Stimulated activated CD8-positive, alpha-beta memory T cell treated with anti-CD3 and anti-CD28 coated beads, Interleukin-15, amount 100 ng/mL, for 4 hours (primary cell): ENCODE measurements at regions not wholly inside any gene's neighbourhood (a gene's known extent, or its start where the extent isn't known, plus 50 kb on each side); places are given as distances from the start of the nearest gene placed in this dataset.
"Not testable (repeated sequence)": the region's sequence is repeated elsewhere in the genome, so short reads cannot be mapped to it uniquely, and the experiment has no call there.

Experiments used
- DNase-seq, 2 donors: peaks; one replicate each; pipeline ENCODE4 v3.0.0-alpha.2; 2020; ENCODE audit warnings: low read depth in 2 of 2

DNA sequence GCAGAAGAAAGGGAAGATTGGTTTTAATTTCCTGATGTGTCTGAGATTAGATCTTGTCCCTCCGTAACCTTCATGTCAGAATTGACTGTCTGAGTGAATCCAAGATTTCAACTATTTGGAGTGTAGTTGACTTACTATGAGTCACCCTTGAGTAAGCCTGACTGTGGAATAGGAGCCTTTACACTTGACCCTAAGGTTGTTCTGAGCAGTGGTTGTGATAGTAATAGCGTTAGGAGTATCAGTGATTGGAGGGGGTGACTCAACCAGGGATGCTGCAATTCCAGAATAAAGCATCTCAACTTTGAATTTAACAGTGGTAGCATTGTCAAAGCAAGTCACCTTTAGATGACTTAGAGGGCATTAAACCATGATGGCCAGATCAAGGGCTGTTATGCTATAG is 979.5 kb upstream of the FAM98A start:
- DNase-seq: no peak

DNA sequence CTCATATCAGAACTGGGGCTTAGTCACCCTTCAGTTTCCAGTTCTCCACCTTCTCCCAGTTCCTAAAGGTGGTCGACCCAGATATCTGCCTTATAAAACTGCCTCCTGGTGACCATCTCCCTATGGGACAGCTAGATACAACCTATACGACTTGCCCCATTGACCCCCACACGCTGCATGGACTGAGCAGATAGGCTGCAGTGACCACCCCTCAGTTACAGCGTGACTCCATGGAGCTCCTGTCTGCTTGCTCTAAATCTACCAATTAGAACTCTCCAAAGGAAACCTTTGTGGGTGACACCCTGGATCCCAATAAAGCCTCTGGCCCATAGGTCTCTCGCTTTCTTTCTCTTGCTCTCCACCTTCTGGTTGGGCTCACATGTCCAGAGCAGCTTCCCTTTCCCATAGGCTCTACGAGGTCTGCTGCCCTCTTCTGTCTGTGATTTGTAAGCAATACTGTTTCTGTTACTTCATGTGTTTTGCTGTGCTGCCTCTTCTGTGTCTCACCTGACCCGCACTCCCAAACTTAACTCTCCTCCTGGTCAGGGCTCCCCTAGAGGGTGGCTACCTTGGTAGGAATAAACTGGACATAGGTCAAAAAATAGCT is 971.3 kb upstream of the FAM98A start:
- DNase-seq: no peak

DNA sequence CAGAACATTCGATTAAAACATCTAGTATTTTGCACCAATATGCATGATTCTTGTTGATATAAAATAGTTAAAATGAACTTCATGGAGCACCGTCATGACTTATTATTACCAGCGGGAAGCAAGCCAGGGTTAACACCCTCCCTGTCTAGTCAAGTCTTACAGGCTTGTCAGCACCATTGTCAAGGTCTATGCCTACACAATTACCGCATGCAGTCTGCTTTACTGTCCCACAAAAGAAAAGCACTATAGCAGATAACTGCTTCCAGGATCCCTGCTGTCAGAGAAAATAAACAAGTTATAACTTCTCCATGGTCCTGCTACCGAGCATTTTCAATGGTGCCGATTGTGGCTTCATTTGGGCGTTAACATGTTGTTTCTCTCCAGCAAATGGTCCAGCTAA is 968.0 kb upstream of the FAM98A start:
- DNase-seq: no peak

DNA sequence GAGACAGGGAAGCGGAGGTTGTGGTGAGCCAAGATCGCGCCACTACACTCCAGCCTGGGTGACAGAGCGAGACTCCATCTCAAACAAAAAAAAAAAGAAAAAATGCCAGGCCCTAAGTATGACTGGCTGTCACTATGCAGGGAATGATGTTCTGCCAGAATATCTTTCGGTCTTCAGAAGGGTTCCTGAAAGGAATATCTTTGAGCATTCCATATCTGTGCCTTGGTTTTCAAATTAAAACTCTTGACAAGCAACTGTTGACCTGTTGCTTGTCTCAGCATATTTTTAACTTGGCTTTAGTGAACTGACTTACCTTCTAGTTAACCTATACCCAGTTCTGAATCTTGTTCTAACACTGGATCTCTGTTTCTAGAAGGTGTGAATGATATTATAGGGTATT is 953.2 kb upstream of the FAM98A start:
- no peak for DNase-seq

DNA sequence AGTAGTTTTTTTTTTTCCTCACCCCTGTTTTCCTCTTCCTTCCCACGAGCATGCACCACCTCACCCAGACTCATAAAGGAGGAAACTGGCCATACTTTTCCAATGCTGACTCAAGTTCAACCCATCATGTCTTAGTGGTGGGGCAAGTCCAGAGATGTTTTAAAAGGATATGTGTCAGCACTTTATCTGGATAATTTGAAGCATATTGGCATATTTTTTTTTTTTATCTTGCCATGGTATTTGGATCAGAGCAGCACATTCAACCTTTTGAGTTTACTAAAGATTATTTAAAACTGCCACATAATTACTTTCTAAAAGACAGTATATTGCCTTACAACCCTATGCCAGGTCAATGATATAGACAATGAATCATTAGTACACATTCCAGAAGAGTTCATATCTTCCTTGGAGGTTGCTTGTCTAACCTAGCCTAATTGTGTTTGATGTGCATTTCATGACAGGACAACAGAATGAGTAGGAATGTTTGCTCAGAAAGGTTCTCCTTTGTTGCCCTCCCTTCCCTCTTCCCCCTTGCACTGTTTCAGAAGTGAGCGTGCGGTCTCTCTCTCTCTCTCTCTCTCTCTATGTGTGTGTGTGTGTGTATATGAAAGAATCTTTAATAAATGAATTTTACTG is 950.7 kb upstream of the FAM98A start:
- no peak for DNase-seq

DNA sequence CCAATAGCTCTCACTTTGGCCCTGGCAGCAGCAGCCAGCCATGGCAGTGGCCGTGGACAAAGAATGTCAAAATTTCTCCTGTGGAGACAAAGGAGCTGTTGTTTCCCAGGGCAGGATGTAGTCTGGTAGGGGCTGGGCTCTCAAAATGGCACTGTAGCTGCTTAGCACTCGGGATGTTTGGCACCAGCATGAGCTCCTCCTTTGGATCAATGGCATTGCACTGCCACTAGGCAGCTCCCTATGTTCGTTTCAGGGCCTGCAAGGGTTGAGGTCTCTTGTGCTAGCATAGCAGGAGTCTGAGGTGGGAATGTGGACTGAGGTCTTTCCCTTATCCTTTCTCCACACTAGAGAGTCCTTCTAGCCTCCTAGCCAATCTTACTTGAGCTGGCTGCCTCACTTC is 948.8 kb upstream of the FAM98A start:
- no peak for DNase-seq

DNA sequence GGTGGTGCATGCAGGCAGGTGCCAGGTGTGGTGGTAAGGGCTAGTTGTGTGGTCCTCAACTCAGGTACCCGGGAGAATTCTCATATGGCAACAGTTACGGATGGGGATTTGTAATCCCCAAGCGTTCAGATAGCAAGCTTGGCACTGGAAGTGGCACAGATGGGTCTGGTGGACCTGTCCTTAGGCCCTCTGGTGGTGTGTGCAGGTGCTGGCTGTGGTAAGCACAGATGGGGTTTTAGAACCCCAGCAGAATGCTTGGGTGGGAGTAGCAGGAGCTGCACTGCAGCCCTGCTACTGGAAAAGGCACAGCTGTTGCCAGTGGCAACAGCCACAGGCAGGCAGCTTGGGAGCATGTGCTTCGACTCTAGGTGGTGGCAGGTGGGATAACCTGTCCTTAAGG is 948.2 kb upstream of the FAM98A start:
- no peak for DNase-seq

DNA sequence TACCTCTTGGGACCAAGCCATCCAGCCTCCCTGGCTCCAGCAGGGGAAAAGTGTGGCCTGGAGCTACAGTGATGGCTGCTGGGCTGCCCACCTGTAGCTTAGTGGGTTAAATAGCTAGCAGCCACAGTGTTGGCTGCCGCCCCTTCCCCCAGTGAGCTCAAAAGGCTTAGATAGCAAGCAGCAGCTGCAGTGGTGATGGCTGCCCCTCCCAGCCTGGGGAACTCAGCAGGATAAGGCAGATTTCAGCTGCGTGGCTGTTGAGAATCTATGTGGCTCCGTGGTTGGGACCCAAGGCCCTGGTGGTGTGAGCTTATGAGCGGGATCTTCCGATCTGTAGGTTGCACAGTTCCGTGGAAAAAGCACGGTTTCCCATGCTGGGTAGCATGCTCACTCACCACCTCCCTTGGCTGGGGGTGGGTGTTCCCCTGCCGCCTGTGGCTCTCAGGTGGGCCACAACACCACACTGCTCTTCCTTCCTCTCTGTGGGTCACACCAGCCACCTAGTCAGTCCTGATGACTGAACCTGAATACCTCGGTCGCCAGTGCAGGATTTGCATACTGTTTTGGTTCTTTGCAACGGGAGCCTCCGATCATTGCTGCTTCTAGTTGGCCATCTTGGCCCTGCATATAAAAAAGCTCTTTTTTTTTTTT is 946.5 kb upstream of the FAM98A start:
- DNase-seq: no peak

DNA sequence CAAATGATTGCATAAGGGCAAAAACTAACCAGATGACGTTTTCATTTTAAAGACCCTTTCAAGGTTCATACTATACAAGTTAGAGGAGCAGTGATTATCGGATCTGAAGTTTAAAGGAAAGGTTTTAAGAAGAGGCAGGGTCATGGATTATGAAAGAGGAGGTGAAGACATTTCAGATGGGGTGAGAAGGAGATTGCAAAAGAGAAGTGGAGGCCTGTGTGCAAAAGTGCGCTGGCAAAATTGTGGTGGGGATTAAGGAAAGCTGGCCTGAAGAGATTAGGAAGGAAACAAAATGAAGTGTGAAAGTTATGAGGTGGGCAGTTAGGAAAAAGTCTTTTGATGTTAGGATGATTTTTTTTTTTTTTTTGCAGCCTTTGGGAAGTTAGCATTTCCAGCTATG is 935.7 kb upstream of the FAM98A start:
- no peak for DNase-seq

DNA sequence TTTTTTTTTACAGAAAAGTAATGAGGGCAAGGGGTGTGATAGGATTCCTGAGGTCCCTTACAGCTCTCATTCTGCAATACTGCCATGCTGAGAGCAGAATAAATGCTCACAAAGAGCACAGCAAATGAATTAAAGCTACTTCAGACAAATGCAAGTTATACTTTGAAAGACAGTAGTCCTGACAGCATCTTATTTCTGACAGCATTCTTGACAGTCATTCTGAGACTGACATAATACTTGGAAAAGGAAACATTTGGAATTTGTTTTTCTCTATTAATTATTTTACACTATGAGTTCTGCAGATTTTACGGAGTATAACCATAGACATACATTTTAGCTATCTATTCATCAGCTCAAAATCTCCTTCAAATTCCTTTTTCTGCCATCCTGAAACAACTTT is 935.2 kb upstream of the FAM98A start:
- DNase-seq: no peak

DNA sequence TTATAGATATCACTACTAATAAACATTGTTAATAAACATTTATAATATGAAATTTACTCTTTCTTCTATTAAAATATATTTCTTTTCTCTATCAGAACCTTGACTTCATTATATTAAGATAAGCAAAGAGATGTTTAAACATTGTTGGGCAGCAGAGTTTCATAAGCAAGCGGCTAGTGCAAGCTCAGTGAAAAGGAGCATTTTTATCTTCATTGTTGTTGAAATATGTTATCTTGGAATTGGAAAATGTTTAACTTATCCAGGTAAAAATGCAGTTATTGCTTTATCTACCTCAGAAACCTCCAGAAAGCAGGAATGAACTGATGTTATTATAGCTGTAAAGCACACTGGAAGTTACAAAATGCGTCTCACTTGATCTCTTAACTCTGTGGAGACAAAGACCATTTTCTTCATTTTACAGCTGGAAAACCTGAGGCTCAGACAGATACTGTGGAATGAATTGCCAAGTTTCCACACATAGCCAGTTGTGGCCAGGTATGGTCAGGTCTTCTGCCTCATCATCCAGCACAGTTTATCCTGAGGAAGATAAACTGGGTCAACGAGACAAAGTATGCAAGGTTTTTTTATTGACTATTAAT is 934.6 kb upstream of the FAM98A start:
- no peak for DNase-seq

DNA sequence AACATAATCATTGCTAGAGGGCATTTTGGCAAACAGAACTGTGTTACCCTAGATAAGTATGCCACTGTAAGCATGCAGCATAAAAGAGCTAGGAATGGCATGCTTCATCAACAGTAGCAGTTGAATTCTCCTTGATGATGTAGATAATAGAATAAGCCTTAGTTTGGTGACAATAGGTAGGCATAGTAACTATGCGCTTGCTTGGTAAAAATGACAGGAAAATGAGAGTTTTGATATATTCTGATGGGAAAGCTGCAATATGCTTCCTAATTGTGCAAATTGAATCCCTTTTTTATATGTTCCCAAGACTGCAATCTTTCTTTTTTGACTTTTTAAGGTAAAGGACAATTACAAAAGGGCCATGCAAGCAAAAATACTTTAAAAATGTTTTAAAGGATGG is 930.9 kb upstream of the FAM98A start:
- DNase-seq: no peak

DNA sequence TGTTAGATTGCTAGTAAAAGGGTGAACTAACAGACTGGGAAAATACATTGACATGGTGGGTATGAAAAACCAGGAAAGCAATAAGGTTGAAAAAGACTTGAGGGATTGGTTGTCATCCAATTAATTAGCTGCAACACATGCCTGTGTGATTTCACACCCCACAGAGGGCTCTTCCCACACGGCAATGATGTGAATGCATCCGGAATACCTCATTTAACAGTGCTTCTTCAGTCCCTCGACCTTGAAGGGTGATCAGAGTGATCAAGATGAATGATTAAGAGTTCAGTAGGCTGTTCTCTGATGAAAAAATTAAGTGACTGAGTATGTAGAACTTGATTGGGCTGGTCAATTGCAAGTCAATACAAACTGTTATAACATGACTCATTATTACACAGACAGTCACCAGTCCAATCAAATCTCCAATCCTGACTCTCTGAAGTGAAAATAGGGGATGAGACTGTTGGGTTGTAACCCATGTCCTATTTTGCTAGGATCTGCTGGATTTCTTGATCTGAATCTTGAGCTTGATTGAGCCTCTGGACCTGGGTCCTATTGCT is 924.9 kb upstream of the FAM98A start:
- no peak for DNase-seq

DNA sequence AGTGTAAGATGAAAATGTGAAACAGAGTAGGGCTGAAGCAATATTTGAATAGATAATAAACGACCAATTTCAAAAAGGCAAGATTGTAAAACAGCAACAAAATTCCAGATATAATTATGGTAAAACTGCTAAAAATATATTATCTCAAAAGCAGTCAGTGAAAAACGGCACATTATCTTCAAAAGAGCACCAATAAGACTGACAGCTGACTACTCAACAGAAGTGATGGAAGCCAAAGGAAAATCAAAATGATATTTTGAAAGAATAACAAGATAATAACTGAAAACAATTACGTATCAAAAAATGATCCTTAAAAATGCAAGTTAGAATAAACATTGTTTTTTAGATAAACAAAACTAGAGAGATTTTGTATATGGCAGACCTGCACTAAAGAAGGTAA is 920.6 kb upstream of the FAM98A start:
- DNase-seq: no peak

DNA sequence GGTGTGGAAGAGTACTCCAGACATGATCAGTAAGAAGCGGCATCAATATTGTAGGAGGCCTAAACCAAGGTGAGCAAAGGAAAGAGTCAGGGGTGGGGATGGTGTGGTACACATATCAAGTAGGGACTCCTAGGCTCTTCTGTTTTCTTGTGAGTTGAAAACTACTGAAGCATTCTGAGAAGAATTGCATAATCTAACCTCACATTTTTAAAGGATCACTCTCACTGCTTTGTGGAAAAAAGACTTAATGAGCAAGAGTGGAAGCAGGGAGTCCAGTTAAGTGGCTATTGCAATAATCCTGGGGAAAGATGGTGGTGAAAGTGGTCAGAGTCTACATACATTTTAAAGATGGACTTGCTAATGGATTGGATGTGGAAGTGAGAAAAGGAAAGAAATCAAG is 899.5 kb upstream of the FAM98A start:
- no peak for DNase-seq

DNA sequence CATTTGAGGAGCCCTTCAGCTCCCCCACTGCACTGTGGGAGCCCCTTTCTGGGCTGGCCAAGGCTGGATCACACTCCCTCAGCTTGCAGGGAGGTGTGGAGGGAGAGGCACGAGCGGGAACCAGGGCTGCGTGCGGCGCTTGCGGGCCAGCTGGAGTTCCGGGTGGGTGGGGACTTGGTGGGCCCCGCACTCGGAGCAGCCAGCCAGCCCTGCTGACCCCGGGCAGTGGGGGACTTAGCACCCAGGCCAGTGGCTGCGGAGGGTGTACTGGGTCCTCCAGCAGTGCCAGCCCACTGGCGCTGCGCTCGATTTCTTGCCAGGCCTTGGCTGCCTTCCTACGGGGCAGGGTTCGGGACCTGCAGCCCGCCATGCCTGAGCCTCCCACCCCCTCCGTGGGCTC is 895.1 kb upstream of the FAM98A start:
- not testable (repeated sequence) for DNase-seq

DNA sequence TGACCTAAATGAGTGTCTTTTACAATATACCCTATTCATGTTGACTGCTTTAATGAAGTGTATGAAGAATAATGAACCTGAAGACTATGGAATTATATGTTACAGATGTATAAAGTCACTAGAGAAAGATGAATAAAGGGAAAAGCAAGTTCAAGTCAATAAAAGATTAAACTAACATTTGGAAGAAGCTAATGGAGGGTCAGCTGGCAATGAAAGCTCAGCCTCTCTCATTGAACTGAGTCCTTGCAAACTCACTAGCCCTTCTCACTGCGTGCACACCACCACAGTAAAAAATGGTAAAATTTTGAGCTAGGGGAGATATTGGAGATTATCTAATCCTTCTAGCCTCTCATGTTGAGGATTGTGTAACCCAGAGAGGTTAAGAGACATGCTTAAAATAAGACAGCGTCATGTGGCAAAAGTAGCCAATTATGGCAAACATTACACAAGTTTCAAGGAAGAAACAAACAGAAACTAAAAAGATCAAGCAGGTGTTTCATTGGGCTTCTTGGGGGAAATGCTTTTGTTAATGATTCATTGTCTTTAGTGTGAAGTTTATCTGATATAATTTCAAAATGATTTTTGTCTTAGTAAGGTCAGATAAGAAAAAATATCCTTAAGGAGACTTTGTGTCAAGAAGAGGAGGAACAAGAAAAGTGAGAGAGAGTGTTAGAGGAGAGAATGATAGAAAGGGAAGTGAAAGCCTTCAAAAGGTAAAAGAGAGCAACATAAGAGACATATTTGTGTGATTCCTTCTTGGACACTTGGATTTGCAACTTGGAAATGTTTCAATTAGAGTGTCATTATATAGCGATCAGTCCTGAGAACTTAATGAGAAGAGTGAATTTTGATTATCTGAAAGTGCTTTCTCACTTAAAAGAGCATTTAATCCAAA is 893.7 kb upstream of the FAM98A start:
- DNase-seq: no peak

DNA sequence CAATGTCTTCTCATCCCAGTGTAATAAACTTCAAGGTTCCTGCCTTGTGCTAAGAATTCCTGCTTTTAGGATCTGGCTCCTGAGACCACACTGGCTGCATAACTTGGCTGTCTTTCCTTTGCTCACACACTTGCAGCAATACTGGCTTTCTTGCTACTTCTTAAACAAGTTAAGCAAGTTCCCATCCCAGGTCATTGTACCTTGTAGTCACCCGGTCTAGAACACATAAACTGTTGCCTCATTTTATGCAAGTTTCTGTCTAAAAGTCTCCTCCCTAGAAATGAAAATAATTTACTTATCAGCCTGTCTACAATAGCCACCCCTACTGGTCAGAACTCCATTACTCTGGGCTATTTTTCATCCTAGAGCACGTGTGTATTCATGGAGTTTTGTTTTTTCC is 887.9 kb upstream of the FAM98A start:
- DNase-seq: no peak

DNA sequence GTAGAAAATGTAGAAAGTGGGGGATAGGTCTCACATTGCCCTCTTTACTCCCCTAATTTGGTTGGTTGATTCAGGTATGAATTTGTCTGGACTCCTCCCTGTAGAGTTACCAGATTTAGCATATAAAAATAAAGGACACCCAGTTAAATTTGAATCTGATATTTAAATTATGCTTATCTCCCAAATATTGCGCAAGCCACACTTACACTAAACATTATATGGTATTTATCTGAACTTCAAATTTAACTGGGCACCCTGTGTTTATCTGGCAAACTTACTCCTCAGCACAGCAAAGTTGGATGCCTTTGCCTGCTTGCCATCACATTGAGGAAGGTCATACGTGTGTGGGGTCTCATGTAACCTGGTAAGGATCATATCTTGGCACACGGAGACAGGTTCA is 882.4 kb upstream of the FAM98A start:
- DNase-seq: no peak

DNA sequence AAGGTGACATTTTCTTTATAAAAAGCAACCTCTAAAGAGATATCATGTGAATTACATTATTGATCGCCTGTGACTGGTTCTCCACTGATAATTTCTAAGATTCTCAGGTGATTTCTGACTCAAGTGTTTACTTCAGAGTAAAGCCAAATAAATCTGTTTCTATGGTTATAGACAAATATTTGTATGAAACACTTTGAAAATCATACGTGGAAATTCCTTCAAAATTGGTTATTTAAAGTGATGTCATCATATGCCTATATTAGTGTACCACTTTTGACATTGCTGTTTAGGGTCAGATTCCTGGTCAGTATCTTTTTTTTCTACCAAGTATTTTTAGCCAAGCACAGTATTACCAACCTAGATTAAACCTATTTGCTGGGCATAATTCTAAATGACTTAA is 881.3 kb upstream of the FAM98A start:
- DNase-seq: no peak

DNA sequence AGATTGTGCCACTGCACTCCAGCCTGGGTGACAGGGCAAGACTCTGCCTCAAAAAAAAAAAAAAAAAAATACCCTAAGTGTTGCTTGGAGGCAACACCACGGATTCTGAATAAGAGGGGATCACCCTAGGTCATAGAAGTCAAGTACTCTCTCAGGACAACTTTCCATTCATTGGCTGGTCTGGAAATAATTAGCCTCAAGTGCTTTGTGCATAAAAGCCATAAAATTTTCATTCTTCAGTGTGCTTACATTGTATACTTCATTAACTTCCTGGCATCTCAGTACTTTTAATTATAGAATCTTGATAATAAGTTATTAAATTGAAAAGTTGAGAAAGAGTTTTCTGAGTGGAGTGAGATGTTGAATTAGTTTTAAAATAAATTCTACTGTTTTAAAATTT is 876.1 kb upstream of the FAM98A start:
- DNase-seq: no peak

DNA sequence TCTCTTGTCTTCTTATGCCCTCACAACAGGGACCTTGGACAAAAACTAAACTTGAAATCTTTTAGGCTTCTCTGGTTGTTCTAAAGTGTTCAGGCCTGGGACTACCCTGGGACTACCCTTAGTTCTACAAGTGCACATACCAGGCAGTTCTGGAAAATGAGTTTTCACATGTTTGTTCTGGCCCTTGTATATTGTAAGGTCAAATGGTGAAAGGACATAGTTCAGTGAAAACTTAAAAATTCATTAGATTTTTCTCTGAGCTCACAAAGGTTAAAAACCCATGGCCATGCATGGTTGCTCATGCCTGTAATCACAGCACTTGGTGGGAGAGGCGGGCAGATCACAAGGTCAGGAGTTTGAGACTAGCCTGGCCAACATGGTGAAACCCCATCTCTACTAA is 875.5 kb upstream of the FAM98A start:
- no peak for DNase-seq
